ENCODE measurements at regions not wholly inside any gene's neighbourhood (a gene's known extent, or its start where the extent isn't known, plus 50 kb on each side); places are given as distances from the start of the nearest gene placed in this dataset. TPM values are rescaled to one million over a fixed set of nuclear protein-coding genes. Genes with fewer than 3 reads are reported as not detected.

Small RNAs in the stretch of these regions (small RNA-seq; reads per million reads assigned to genes)
- not detected for gene RF01518 (ENCODE audit: insufficient read length, low read depth)
- not detected for gene RNU1-128P (ENCODE audit: insufficient read length, low read depth)
